ENCODE measurements at regions not wholly inside any gene's neighbourhood (a gene's known extent, or its start where the extent isn't known, plus 50 kb on each side); places are given as distances from the start of the nearest gene placed in this dataset.

DNA sequence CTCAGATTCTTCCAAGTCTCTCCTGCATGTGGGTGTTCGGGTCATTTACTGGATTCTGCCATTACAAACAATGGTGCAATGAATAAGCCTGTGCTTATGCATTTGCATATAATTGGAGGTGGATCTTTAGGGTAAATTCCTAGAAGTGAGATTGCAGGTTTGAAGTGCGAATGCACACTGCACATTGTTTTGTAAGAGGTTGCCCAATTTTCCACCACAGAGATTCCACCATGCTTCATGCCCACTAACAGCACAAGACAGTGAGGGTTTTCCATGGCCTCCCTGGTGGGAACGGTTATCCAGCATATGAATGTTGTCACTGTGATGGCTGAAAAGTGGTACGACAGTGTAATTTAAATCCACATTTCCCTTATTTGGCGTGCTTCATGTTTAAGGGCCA lies 178.8 kb upstream of the PMEPA1 start:
- Histone ChIP-seq H3K27me3 (replicated peaks; ENCODE audit: insufficient read depth, low read depth, low read length, poor library complexity) (no peaks in the 10 kb centered on the region), H3K9me3 (ENCODE audit: low read depth, low read length, poor library complexity, severe bottlenecking) (no peaks in the 10 kb centered on the region), H3K4me3 (ENCODE audit: low read depth, low read length, poor library complexity, severe bottlenecking) (no peak overlapping the region), H3K36me3 (ENCODE audit: insufficient read depth, low read length, poor library complexity, severe bottlenecking) (no peaks in the 10 kb centered on the region), H3K4me1 (ENCODE audit: insufficient read depth, low read length, poor library complexity, severe bottlenecking) (no peaks in the 10 kb centered on the region), H3K27ac (ENCODE audit: low read depth, low read length, poor library complexity, severe bottlenecking) (no peak overlapping the region)
- ChIA-PET CTCF (no interaction called here), POLR2A (ENCODE audit: low non-redundant PET) (no interaction called here)
- BruUV-seq (replicated peaks): no TSS peak
- intact Hi-C loops (cut with micrococcal nuclease; ENCODE audit: unreplicated experiment): no loop called here
- no peak for DNase-seq (ENCODE audit: low spot score)
- no peak for TF ChIP-seq EZH2 (IDR thresholded peaks at IDR 0.05; ENCODE audit: borderline replicate concordance, low read depth, low read length, poor library complexity, severe bottlenecking)
- TF ChIP-seq, protein P1, sequence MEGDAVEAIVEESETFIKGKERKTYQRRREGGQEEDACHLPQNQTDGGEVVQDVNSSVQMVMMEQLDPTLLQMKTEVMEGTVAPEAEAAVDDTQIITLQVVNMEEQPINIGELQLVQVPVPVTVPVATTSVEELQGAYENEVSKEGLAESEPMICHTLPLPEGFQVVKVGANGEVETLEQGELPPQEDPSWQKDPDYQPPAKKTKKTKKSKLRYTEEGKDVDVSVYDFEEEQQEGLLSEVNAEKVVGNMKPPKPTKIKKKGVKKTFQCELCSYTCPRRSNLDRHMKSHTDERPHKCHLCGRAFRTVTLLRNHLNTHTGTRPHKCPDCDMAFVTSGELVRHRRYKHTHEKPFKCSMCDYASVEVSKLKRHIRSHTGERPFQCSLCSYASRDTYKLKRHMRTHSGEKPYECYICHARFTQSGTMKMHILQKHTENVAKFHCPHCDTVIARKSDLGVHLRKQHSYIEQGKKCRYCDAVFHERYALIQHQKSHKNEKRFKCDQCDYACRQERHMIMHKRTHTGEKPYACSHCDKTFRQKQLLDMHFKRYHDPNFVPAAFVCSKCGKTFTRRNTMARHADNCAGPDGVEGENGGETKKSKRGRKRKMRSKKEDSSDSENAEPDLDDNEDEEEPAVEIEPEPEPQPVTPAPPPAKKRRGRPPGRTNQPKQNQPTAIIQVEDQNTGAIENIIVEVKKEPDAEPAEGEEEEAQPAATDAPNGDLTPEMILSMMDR (conservative IDR thresholded peaks at IDR 0.05; ENCODE audit: low read depth, low read length): no peak

DNA sequence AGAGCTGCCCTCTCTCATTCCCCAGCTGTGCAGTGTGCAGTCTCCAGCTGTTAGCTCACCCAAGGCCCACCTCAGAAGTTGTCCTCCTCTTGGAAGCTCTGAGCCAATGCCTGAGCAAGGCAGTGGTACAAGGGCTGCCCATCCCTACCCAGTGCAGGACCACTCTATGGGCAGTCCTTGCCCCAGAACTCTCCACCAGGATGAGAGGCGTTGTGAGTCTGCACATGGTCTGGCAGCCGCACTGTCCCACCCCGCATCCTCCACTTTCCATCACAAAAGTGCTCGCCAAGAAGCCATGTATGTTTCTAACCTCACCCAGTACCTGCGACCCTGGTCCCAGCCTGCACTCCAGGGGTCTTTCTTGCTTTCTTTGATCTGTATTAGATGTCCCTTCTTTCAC lies 175.1 kb upstream of the PMEPA1 start:
- no TSS peak for BruUV-seq (replicated peaks)
- H3K27ac ChIP-seq (ENCODE audit: low read depth, low read length, poor library complexity, severe bottlenecking): no peak overlapping the region
- no peak overlapping the region for H3K4me3 ChIP-seq (ENCODE audit: low read depth, low read length, poor library complexity, severe bottlenecking)
- H3K27me3 ChIP-seq (replicated peaks; ENCODE audit: insufficient read depth, low read depth, low read length, poor library complexity): peaks cover 8% of the 10 kb centered on the region
- DNase-seq (ENCODE audit: low spot score): no peak
- no peaks in the 10 kb centered on the region for H3K36me3 ChIP-seq (ENCODE audit: insufficient read depth, low read length, poor library complexity, severe bottlenecking)
- ChIA-PET POLR2A (ENCODE audit: low non-redundant PET) (no interaction called here), CTCF (no interaction called here)
- intact Hi-C loops (cut with micrococcal nuclease; ENCODE audit: unreplicated experiment): no loop called here
- no peaks in the 10 kb centered on the region for H3K4me1 ChIP-seq (ENCODE audit: insufficient read depth, low read length, poor library complexity, severe bottlenecking)
- H3K9me3 ChIP-seq (ENCODE audit: low read depth, low read length, poor library complexity, severe bottlenecking): no peaks in the 10 kb centered on the region
- TF ChIP-seq, protein P1 (conservative IDR thresholded peaks at IDR 0.05; ENCODE audit: low read depth, low read length): no peak
- TF ChIP-seq EZH2 (IDR thresholded peaks at IDR 0.05; ENCODE audit: borderline replicate concordance, low read depth, low read length, poor library complexity, severe bottlenecking): no peak

GRCh38 chr20:57883761-57884160 lies 173.9 kb upstream of the PMEPA1 start:
- peaks cover 18% of the 10 kb centered on the region for H3K27me3 ChIP-seq (replicated peaks; ENCODE audit: insufficient read depth, low read depth, low read length, poor library complexity)
- intact Hi-C loops (cut with micrococcal nuclease; ENCODE audit: unreplicated experiment): no loop called here

More at GRCh38 chr20:57883761-57884160, 173.9 kb upstream of the PMEPA1 start:
- CTCF ChIA-PET: no interaction called here
- Histone ChIP-seq H3K9me3 (ENCODE audit: low read depth, low read length, poor library complexity, severe bottlenecking) (no peaks in the 10 kb centered on the region), H3K4me1 (ENCODE audit: insufficient read depth, low read length, poor library complexity, severe bottlenecking) (no peaks in the 10 kb centered on the region), H3K27ac (ENCODE audit: low read depth, low read length, poor library complexity, severe bottlenecking) (no peak overlapping the region), H3K36me3 (ENCODE audit: insufficient read depth, low read length, poor library complexity, severe bottlenecking) (no peaks in the 10 kb centered on the region), H3K4me3 (ENCODE audit: low read depth, low read length, poor library complexity, severe bottlenecking) (no peak overlapping the region)
- DNase-seq (ENCODE audit: low spot score): no peak
- TF ChIP-seq, protein P1 (conservative IDR thresholded peaks at IDR 0.05; ENCODE audit: low read depth, low read length): no peak
- no peak for TF ChIP-seq EZH2 (IDR thresholded peaks at IDR 0.05; ENCODE audit: borderline replicate concordance, low read depth, low read length, poor library complexity, severe bottlenecking)
- BruUV-seq (replicated peaks): no TSS peak
- POLR2A ChIA-PET (ENCODE audit: low non-redundant PET): no interaction called here
